ENCODE measurements at regions not wholly inside any gene's neighbourhood (a gene's known extent, or its start where the extent isn't known, plus 50 kb on each side); places are given as distances from the start of the nearest gene placed in this dataset.
"Not testable (repeated sequence)": the region's sequence is repeated elsewhere in the genome, so short reads cannot be mapped to it uniquely, and the experiment has no call there.

GRCh38 chr3:35079403-35079802, 559.9 kb upstream of the ARPP21 start:
- Histone ChIP-seq H3K4me3 (no peak overlapping the region), H3K27ac (no peak overlapping the region)

- Histone ChIP-seq H3K27ac (no peak overlapping the region), H3K4me3 (no peak overlapping the region)
Measured at GRCh38 chr3:35081899-35082298, 557.4 kb upstream of the ARPP21 start.

GRCh38 chr3:35088943-35089342, 550.4 kb upstream of the ARPP21 start:
- no peak overlapping the region for H3K27ac ChIP-seq
- H3K4me3 ChIP-seq = no peak overlapping the region

- Histone ChIP-seq H3K27ac (no peak overlapping the region), H3K4me3 (no peak overlapping the region)
Measured at GRCh38 chr3:35114686-35115085, 524.6 kb upstream of the ARPP21 start.

GRCh38 chr3:35120026-35120425, 519.3 kb upstream of the ARPP21 start:
- H3K4me3 ChIP-seq = no peak overlapping the region

GRCh38 chr3:35137612-35138011, 501.7 kb upstream of the ARPP21 start:
- Histone ChIP-seq H3K4me3 (no peak overlapping the region), H3K27ac (no peak overlapping the region)

More at GRCh38 chr3:35120026-35120425, 519.3 kb upstream of the ARPP21 start:
- H3K27ac ChIP-seq = no peak overlapping the region

GRCh38 chr3:35141406-35141805, 497.9 kb upstream of the ARPP21 start:
- no peak overlapping the region for H3K27ac ChIP-seq

GRCh38 chr3:35144011-35144410, 495.3 kb upstream of the ARPP21 start:
- no peak overlapping the region for H3K27ac ChIP-seq
- H3K4me3 ChIP-seq = no peak overlapping the region

More at GRCh38 chr3:35141406-35141805, 497.9 kb upstream of the ARPP21 start:
- H3K4me3 ChIP-seq = no peak overlapping the region

GRCh38 chr3:35146256-35147035, 492.9 kb upstream of the ARPP21 start:
- not testable (repeated sequence) for H3K4me3 ChIP-seq

GRCh38 chr3:35183927-35184675, 455.2 kb upstream of the ARPP21 start:
- Histone ChIP-seq H3K27ac (no peak overlapping the region), H3K4me3 (no peak overlapping the region)

More at GRCh38 chr3:35146256-35147035, 492.9 kb upstream of the ARPP21 start:
- not testable (repeated sequence) for H3K27ac ChIP-seq

- no peak overlapping the region for H3K4me3 ChIP-seq
Measured at GRCh38 chr3:35184775-35185174, 454.6 kb upstream of the ARPP21 start.

GRCh38 chr3:35187908-35188307, 451.4 kb upstream of the ARPP21 start:
- Histone ChIP-seq H3K4me3 (no peak overlapping the region), H3K27ac (no peak overlapping the region)

More at GRCh38 chr3:35184775-35185174, 454.6 kb upstream of the ARPP21 start:
- H3K27ac ChIP-seq = no peak overlapping the region

GRCh38 chr3:35194666-35195065, 444.7 kb upstream of the ARPP21 start:
- Histone ChIP-seq H3K4me3 (no peak overlapping the region), H3K27ac (no peak overlapping the region)

GRCh38 chr3:35198857-35199256, 440.5 kb upstream of the ARPP21 start:
- no peak overlapping the region for H3K4me3 ChIP-seq
- no peak overlapping the region for H3K27ac ChIP-seq

GRCh38 chr3:35200056-35200455, 439.3 kb upstream of the ARPP21 start:
- no peak overlapping the region for H3K4me3 ChIP-seq
- no peak overlapping the region for H3K27ac ChIP-seq

GRCh38 chr3:35201211-35201610, 438.1 kb upstream of the ARPP21 start:
- H3K27ac ChIP-seq = no peak overlapping the region

GRCh38 chr3:35215525-35216500, 423.5 kb upstream of the ARPP21 start:
- H3K27ac ChIP-seq = no peak overlapping the region
- no peak overlapping the region for H3K4me3 ChIP-seq

More at GRCh38 chr3:35201211-35201610, 438.1 kb upstream of the ARPP21 start:
- no peak overlapping the region for H3K4me3 ChIP-seq

GRCh38 chr3:35216501-35217266, 422.6 kb upstream of the ARPP21 start:
- Histone ChIP-seq H3K27ac (no peak overlapping the region), H3K4me3 (no peak overlapping the region)

Measured in skin epidermis (tissue), 12 donors.